Tibial artery (tissue), 4 donors: ENCODE measurements at regions not wholly inside any gene's neighbourhood (a gene's known extent, or its start where the extent isn't known, plus 50 kb on each side); places are given as distances from the start of the nearest gene placed in this dataset.

ENCODE experiments used
- DNase-seq, 2 donors: peaks; one replicate each; pipeline ENCODE4 v3.0.0-alpha.2; 2019
- H3K27ac ChIP-seq, 2 donors: fragments of 200-600 bp; sonication (generic) in 1 of 2; 1 replicate in 1 of 2; 2 replicates in 1 of 2; pipeline ENCODE4 v1.5.1; 2018 to 2019; ENCODE audit warnings: mild to moderate bottlenecking in 1 of 2
- H3K27me3 ChIP-seq, 2 donors: fragments of 200-600 bp; sonication (generic) in 1 of 2; one replicate each; pipeline versions ENCODE4 v1.5.1 to v1.6.0; 2016 to 2019
- H3K36me3 ChIP-seq, 3 donors: fragments of 200-600 bp; sonication (generic) in 2 of 3; one replicate each; pipeline ENCODE4 v1.5.1; 2016 to 2019; ENCODE audit warnings: mild to moderate bottlenecking in 2 of 3
- H3K4me1 ChIP-seq, 4 donors: fragments of 200-600 bp; sonication (generic) in 2 of 4; 1 replicate in 3 of 4; 2 replicates in 1 of 4; pipeline ENCODE4 v1.5.1; 2016 to 2019
- H3K4me3 ChIP-seq, 2 donors: fragments of 200-600 bp; sonication (generic) in 1 of 2; 1 replicate in 1 of 2; 2 replicates in 1 of 2; pipeline ENCODE4 v1.5.1; 2018 to 2019; ENCODE audit warnings: mild to moderate bottlenecking in 2 of 2
- H3K9me3 ChIP-seq, 3 donors: fragments of 200-600 bp; sonication (generic) in 1 of 3; one replicate each; pipeline ENCODE4 v1.5.1; 2016 to 2019
- CTCF ChIP-seq, 2 experiments: fragments of 200-600 bp in 1 of 2; fragments of 450-650 bp in 1 of 2; IDR thresholded peaks; one replicate each; pipeline ENCODE4 v1.5.1; 2017 to 2019; ENCODE audit warnings: antibody characterized with exemption in 2 of 2, mild to moderate bottlenecking in 1 of 2, moderate library complexity in 1 of 2
- intact Hi-C: fragments of 100-400 bp; cut with DNase I; formaldehyde crosslinking; loops from one replicate; pipeline ENCODE4 v1.15.0; 2023; ENCODE audit warnings: low total_unique reads

GRCh38 chr10:52658112-52658511 is 114.5 kb downstream of the MBL2 start:
- Histone ChIP-seq H3K27ac (no peak overlapping the region), H3K27me3 (no peaks in the 10 kb centered on the region), H3K4me1 (peaks cover 0 to 6% (median under 1%) of the 10 kb centered on the region in 4 donors), H3K4me3 (no peak overlapping the region), H3K9me3 (no peaks in the 10 kb centered on the region), H3K36me3 (no peaks in the 10 kb centered on the region)
- no peak for DNase-seq
- TF ChIP-seq CTCF (IDR thresholded peaks at IDR 0.05) = no peak
- intact Hi-C loops = no loop called here

GRCh38 chr10:52659085-52659484 is 113.5 kb downstream of the MBL2 start:
- H3K4me3 ChIP-seq = no peak overlapping the region
- H3K9me3 ChIP-seq = no peaks in the 10 kb centered on the region
- H3K4me1 ChIP-seq = no peaks in the 10 kb centered on the region
- H3K27ac ChIP-seq = no peak overlapping the region
- no peak for DNase-seq
- no peak for TF ChIP-seq CTCF (IDR thresholded peaks at IDR 0.05)
- H3K36me3 ChIP-seq = no peaks in the 10 kb centered on the region
- intact Hi-C loops = no loop called here
- no peaks in the 10 kb centered on the region for H3K27me3 ChIP-seq

- intact Hi-C loops = no loop called here
- no peaks in the 10 kb centered on the region for H3K27me3 ChIP-seq
- no peak for DNase-seq
- no peaks in the 10 kb centered on the region for H3K36me3 ChIP-seq
- H3K4me3 ChIP-seq = no peak overlapping the region
- no peaks in the 10 kb centered on the region for H3K4me1 ChIP-seq
- TF ChIP-seq CTCF (IDR thresholded peaks at IDR 0.05) = no peak
- no peak overlapping the region for H3K27ac ChIP-seq
- peaks cover 0 to 11% (median 10%) of the 10 kb centered on the region in 3 donors for H3K9me3 ChIP-seq
Observed at GRCh38 chr10:52662256-52662655, 110.3 kb downstream of the MBL2 start.

- H3K4me3 ChIP-seq = no peak overlapping the region
- H3K27ac ChIP-seq = no peak overlapping the region
- no peaks in the 10 kb centered on the region for H3K4me1 ChIP-seq
- no peak for TF ChIP-seq CTCF (IDR thresholded peaks at IDR 0.05)
- no peaks in the 10 kb centered on the region for H3K27me3 ChIP-seq
- peaks cover 0 to 13% (median 11%) of the 10 kb centered on the region in 3 donors for H3K9me3 ChIP-seq
- intact Hi-C loops = no loop called here
- H3K36me3 ChIP-seq = no peaks in the 10 kb centered on the region
- DNase-seq = no peak
Observed at GRCh38 chr10:52663161-52663560, 109.4 kb downstream of the MBL2 start.

GRCh38 chr10:52664629-52665028 is 108.0 kb downstream of the MBL2 start:
- DNase-seq = no peak
- intact Hi-C loops = no loop called here

More at GRCh38 chr10:52664629-52665028, 108.0 kb downstream of the MBL2 start:
- no peak for TF ChIP-seq CTCF (IDR thresholded peaks at IDR 0.05)
- H3K27me3 ChIP-seq = no peaks in the 10 kb centered on the region
- peaks cover 0 to 13% (median 11%) of the 10 kb centered on the region in 3 donors for H3K9me3 ChIP-seq
- H3K36me3 ChIP-seq = no peaks in the 10 kb centered on the region
- no peak overlapping the region for H3K4me3 ChIP-seq
- no peaks in the 10 kb centered on the region for H3K4me1 ChIP-seq
- H3K27ac ChIP-seq = no peak overlapping the region
